Renal pelvis (tissue), 1 donor: ENCODE measurements at regions not wholly inside any gene's neighbourhood (a gene's known extent, or its start where the extent isn't known, plus 50 kb on each side); places are given as distances from the start of the nearest gene placed in this dataset.
A peak's percentile ranks its signal among the peaks of the same experiment; 100 is the strongest.

ENCODE experiments used
- DNase-seq: peaks from one replicate; pipeline ENCODE4 v3.0.0-alpha.2; 2013

DNA sequence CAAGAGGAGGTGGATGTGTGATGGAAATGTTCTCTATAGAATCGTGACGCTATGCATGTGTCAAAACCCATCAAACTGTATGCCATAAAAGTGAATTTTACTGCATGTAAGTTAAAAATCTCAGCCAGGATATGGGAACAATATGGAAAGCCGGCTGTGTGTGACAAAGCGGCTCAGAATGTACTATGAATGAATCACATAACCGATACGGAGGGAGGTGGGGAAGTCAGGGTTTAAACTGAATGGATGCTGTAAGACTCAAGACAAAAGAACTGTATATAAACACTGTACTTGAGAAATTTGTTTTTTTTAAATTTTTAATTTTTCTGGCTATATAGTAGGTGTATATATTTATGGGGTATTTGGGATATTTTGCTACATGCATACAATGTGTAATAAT is 111.6 kb upstream of the PDE4B start:
- DNase-seq: no peak

DNA sequence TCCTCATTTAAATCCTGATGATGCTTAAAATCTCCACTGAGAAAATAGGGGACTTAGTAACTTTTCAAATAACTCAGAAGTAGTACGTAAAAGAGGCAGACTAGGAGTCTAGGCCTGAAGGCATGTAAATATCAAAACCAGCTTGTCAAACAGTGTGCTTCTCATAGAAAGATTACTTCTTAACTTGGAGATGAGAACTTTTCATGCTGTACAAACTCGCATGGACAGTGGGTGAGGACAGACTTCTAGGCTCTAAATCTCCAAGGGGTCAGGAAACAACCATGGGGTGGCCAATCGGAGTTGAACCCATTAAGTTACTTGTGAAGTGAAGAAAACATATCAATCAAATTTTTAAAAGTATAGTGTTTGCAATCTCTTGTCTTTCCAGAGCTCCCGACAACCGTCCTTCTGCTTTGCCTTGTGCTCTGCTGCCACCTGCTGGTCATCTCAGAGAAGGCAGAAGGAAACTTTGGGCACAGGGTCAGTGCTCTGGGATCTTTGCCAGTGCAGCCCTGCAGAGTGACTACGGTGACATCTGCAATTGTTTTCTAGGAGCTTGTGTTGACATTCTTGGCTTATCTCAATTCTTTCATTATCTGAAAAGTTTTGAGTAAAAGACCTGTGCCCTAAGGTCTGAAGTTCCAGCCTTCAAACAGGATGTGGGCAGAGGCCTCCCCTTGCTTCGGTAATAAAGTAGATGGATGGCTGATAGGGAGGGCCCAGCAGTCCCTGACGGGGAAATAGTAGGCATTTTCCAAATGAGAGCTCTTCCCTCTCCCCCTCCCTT is 105.1 kb upstream of the PDE4B start:
- DNase-seq: peak; percentile 76

GRCh38 chr1:65688215-65688566 is 104.5 kb upstream of the PDE4B start:
- no peak for DNase-seq

GRCh38 chr1:65688848-65689247 is 103.8 kb upstream of the PDE4B start:
- no peak for DNase-seq

- no peak for DNase-seq
Observed at GRCh38 chr1:65691152-65691900, 101.4 kb upstream of the PDE4B start.

DNA sequence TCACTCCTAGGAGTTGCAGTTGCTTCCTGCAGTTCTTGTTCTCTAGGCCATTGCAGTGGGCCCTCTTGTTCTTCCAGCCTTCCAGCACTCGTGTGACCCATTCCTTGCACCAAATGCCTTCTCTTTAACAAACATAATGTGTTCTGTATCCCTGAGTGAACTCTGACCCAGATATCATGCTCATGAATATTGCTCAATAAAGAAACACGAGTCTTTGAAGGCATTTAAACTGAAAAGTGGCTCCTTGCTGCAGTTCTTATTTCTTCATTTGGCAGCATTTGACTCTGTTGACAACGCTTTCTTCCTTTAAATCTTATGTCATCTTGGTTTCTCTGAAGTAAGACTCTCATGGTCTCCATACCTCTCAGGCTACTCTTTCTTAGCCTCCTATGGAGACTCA is 100.7 kb upstream of the PDE4B start:
- DNase-seq: no peak

DNA sequence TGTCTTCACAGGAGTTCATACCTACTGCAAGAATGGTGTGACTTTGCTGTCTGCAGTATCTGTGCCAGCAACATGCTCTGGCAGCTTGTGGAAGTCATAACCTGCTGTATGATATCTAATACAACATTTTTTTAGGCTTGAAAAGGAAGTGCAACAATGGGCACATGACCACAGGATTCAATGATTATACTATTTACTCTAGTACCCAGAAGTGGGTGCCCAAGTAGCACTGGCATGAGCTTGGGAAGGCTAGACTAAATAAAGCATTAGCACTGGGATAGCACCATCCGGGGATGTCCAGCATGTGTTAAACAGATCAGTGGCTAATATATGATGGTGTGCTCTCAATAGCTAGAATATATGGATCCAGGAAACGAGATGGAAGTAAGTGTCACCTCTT is 98.6 kb upstream of the PDE4B start:
- DNase-seq: no peak

DNA sequence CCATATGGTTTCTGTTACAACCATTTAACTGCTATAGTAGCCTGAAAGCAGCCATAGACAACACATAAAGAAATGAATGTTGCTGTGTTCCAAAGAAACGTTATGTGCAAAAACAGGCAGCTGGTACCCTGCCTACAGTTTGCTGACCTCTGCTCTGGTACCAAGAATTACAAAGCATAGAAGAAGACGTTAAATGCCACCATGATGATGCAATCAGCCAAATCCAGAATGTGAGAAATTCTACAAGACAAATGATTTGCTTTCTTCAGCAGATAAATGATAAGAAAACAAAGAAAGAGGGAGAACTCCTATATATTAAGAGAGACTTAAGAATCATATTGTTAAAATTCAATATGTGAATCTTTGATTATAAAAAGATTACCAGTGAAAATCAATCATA is 97.8 kb upstream of the PDE4B start:
- no peak for DNase-seq

DNA sequence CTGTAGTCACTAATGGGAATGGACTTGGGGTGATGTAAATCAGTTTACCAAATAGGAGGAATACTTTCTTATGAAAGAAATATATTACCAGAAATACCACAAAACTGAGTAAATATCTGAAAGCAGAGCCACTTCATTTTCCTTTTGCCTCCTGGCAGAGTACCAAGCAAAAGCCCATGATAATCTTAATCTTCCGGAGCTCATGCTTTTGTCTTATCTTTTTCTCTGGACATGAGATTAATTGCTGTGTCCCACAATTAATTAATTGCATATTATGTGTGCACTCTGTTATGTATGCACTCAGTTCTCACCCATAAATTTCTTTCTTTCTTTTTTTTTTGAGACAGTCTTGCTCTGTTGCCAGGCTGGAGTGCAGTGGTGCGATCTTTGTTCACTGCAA is 94.1 kb upstream of the PDE4B start:
- DNase-seq: no peak

GRCh38 chr1:65703853-65704252 is 88.8 kb upstream of the PDE4B start:
- no peak for DNase-seq

GRCh38 chr1:65704318-65704717 is 88.4 kb upstream of the PDE4B start:
- no peak for DNase-seq

GRCh38 chr1:65717815-65718454 is 74.8 kb upstream of the PDE4B start:
- no peak for DNase-seq

GRCh38 chr1:65719391-65719790 is 73.3 kb upstream of the PDE4B start:
- no peak for DNase-seq

DNA sequence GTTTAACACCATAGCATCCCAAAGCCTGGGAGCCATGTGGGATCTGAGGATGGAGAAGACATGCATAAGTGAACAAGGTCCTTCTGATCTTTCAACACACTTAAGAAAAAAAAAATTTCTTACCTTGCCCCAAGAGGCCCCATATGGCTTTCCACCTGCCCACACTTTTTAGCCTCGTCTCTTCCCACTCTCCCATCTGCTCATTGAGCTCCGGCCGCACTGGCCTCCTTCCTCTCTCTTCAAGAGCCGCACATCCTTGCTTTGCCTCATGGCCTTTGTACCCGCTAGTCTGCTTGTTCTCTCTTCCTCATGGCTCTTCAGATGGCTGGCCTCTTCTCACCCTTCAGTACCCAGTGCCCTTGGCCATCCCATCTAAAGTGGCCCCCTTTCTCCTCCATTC is 70.2 kb upstream of the PDE4B start:
- no peak for DNase-seq

- no peak for DNase-seq
Observed at GRCh38 chr1:65724151-65724550, 68.5 kb upstream of the PDE4B start.

DNA sequence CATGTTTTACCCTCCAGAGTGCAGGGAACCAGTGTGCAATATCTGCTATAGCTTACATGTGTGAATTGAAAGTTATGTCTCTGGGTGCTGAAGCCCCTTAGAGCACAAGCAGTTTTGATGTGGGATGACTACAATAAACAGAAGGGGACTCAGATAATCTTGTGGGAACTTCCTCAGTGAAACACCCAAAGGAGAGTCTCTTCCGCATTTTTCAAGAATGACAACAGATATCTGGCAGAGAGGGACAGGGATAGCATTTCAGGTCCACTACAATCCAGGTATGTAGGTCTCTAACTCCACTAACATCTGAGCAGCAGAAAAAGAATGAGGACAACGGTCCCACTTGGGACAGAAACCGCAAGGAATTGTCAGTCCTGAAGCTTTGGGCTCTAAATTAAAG is 67.6 kb upstream of the PDE4B start:
- DNase-seq: no peak

DNA sequence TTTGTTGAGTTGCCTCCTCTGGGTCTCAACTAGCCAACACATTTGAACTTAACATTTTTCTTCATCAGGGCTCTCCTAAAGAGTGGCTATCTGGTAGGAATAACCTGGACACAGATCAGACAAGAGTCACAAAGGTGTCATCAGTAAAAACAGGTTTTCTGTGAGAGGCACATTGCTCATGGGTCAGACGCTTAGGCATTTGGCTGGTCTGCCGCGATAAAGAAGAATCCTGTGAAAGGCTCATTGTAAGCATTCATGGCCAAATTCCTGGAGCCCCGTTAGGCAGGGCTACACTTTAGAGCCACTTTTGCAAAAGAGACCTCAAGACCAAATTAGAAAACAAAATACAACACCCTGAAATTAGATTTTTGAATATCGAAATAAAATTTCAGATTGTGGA is 64.2 kb upstream of the PDE4B start:
- DNase-seq: no peak

DNA sequence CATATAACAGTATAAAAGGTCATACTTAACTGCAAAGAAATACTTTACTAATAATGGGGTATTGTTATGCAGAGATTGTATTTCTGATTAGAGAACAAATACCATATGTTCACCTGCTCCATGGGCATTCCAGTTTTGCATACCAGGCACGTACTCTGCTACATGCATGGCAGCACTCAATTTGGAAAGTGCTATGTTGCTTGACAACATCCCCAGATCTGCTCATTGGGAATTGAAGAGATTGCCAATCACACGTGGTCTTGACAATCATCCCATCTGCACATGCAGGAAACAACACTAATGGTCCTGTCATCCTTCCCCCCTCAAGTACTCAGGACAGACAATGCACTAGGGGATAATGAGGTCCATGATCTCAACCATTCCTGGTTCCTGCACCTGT is 63.4 kb upstream of the PDE4B start:
- peak; percentile 14 for DNase-seq

GRCh38 chr1:65734979-65735378 is 57.7 kb upstream of the PDE4B start:
- no peak for DNase-seq

GRCh38 chr1:65741993-65742392 is 50.7 kb upstream of the PDE4B start:
- DNase-seq: no peak
